HG03432 (cell line): ENCODE measurements at regions not wholly inside any gene's neighbourhood (a gene's known extent, or its start where the extent isn't known, plus 50 kb on each side); places are given as distances from the start of the nearest gene placed in this dataset.

ENCODE experiments used
- ATAC-seq: cut with Tn5 transposase; IDR thresholded peaks from one replicate; pipeline ENCODE4 v1.9.1; 2021; ENCODE audit warnings: mild to moderate bottlenecking, moderate library complexity; ENCODE audit not compliant: unreplicated experiment

- ATAC-seq: no peak
Measured at GRCh38 chr13:78802912-78803311, 144.0 kb upstream of the OBI1 start.

- ATAC-seq: no peak
Measured at GRCh38 chr13:78787190-78787589, 128.2 kb upstream of the OBI1 start.

- no peak for ATAC-seq
Measured at GRCh38 chr13:78786459-78786858, 127.5 kb upstream of the OBI1 start.

- no peak for ATAC-seq
Measured at GRCh38 chr13:78785764-78786163, 126.8 kb upstream of the OBI1 start.

GRCh38 chr13:78784014-78784750 is 125.2 kb upstream of the OBI1 start:
- no peak for ATAC-seq

GRCh38 chr13:78780708-78781107 is 121.8 kb upstream of the OBI1 start:
- ATAC-seq: no peak

- ATAC-seq: no peak
Measured at GRCh38 chr13:78779608-78780007, 120.7 kb upstream of the OBI1 start.

- no peak for ATAC-seq
Measured at GRCh38 chr13:78777976-78778375, 119.0 kb upstream of the OBI1 start.

- no peak for ATAC-seq
Measured at GRCh38 chr13:78777396-78777795, 118.4 kb upstream of the OBI1 start.

- no peak for ATAC-seq
Measured at GRCh38 chr13:78772933-78773332, 114.0 kb upstream of the OBI1 start.

- ATAC-seq: no peak
Measured at GRCh38 chr13:78770601-78771000, 111.6 kb upstream of the OBI1 start.

- no peak for ATAC-seq
Measured at GRCh38 chr13:78768950-78769349, 110.0 kb upstream of the OBI1 start.

GRCh38 chr13:78764665-78765064 is 105.7 kb upstream of the OBI1 start:
- ATAC-seq: no peak

GRCh38 chr13:78762825-78763224 is 103.9 kb upstream of the OBI1 start:
- ATAC-seq: no peak

GRCh38 chr13:78759704-78760103 is 100.7 kb upstream of the OBI1 start:
- ATAC-seq: no peak

- ATAC-seq: no peak
Measured at GRCh38 chr13:78758549-78758948, 99.6 kb upstream of the OBI1 start.

- no peak for ATAC-seq
Measured at GRCh38 chr13:78753435-78753834, 94.5 kb upstream of the OBI1 start.

GRCh38 chr13:78750735-78751134 is 91.8 kb upstream of the OBI1 start:
- ATAC-seq: no peak

GRCh38 chr13:78743973-78744372 is 85.0 kb upstream of the OBI1 start:
- ATAC-seq: no peak

- ATAC-seq: no peak
Measured at GRCh38 chr13:78742659-78743058, 83.7 kb upstream of the OBI1 start.

- no peak for ATAC-seq
Measured at GRCh38 chr13:78736142-78736541, 77.2 kb upstream of the OBI1 start.

GRCh38 chr13:78732445-78733017 is 73.6 kb upstream of the OBI1 start:
- ATAC-seq: no peak

- no peak for ATAC-seq
Measured at GRCh38 chr13:78722700-78723099, 63.7 kb upstream of the OBI1 start.
